Renal cortical epithelial cell (primary cell): ENCODE measurements at regions not wholly inside any gene's neighbourhood (a gene's known extent, or its start where the extent isn't known, plus 50 kb on each side); places are given as distances from the start of the nearest gene placed in this dataset.
"Not testable (repeated sequence)": the region's sequence is repeated elsewhere in the genome, so short reads cannot be mapped to it uniquely, and the experiment has no call there.

Experiments used
- DNase-seq: peaks from one replicate; pipeline ENCODE4 v3.0.0-alpha.2; 2011; ENCODE audit warnings: low read depth

- no peak for DNase-seq
These were observed 354.6 kb downstream of the ZNF326 start for GRCh38 chr1:90349510-90349909.

DNA sequence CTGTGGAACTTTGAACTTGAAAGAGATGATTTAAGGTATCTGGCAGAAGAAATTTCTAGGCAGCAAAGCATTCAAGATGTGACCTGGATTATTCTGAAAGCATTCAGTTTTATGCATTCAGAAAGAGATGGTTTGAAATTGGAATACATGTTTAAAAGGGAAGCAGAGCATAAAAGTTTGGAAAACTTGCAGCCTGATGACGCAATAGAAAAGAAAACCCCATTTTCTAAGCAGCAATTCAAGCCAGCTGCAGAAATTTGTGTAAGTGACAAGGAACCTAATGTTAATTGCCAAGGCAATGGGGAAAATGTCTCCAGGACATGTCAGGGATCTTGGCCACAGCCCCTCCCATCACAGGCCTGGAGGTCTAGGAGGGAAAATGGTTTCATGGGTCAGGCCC, 354.0 kb downstream of the ZNF326 start:
- no peak for DNase-seq

DNA sequence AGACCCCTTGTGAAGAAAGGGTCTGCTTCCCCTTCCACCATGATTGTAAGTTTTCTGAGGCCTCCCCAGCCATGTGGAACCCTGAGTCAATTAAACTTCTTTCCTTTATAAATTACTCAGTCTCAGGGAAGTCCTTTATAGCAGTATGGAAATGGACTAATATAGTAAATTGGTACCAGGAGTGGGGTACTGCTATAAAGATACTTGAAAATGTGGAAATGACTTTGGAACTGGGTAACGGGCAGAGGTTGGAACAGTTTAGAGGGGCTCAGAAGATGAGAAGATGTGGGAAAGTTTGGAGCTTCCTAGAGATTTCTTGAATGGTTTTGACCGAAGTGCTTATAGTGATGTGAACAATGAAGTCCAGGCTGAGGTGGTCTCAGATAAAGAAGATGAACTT, 353.5 kb downstream of the ZNF326 start:
- not testable (repeated sequence) for DNase-seq

DNA sequence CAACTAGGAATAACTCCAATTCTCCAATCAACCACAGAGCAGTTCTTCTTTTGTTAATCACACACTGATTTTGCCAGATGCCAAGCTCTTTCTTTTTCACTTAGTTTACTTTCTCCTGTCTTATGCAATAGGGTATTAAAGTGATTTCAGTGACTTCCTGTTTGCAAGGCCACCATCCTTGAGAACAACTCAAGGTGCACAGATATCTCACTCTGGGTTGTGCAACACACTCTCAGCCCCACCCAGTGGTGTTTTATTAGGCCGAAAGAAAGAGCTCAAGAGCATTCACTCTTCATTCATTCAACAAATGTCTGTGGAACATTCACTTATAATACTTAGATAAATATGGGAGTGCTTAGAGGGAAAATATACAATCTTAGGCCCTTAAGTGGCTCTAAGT, 352.5 kb downstream of the ZNF326 start:
- DNase-seq = peak; percentile 35

DNA sequence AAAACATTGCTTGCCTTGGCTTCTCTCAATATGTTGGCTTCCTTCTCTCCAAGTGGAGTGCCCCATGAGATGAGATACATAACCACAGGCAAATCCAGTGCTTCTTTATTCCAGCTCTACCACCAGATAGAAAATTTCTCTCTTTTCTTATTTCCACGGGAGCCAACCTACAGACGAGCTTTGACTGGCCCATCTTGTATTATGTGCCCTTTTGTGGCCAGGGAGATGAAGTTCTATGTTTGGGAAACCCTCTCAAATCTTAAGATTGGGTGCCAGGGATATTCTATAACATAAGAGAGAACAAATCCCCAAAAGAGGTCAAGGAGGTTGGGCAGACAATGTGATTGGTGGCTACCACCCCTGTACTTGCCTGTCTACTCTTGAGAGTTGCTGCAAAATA, 351.8 kb downstream of the ZNF326 start:
- no peak for DNase-seq

GRCh38 chr1:90346349-90346748, 351.4 kb downstream of the ZNF326 start:
- no peak for DNase-seq

DNA sequence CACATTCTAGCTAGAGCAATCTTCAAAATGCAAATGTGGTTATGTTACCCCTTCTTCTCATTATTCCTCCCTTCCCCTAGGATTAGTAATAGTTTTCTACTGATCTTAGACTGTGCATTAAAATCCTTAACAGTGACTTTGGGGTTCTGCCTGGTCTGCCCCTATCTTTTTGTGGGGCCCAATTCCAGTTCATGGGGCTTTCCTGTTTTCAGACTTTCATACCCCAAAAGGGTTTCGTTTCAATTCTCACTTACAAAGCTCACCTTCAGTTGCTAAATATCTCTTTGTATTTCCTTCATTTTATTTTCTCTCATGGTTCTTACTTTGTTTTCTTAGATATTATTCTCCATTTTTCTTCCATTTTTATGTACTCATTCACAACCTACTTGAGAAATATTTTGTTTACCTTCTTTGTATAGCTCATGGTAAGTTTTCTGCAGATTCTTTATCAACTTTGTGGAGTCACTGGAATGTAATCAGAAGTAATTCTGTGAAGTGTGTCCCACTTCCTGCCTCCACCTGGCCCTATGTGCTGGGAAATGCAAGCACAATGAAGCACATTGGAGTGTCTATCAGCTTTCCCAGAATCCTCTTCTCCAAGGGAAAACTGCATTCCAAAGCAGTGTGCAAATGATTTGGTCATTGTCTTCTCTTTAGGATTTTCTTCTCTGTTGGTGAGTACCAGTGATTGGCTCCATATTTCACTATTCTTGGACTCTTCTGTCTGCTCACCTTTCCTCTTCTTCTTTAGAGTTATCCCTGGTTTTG, 350.2 kb downstream of the ZNF326 start:
- no peak for DNase-seq

DNA sequence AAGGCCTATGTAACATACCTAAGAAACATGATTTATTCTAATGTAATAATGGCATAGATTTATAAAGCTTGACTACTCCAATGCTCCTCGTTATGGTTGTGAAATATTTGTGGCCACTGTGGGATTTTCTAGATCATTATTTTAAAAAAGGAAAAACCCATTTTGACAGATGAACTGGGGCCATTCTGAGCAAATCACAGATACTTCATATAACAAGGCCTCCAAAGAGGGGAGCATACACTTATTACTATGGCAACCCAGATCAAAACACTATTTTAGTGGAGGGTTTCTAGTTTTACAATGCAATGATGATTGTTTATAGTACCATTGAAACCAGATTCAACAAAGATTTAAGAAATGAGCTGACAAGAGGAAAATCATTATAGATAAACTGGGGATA, 346.6 kb downstream of the ZNF326 start:
- DNase-seq = no peak

- DNase-seq = peak; percentile 11
These were observed 345.7 kb downstream of the ZNF326 start for GRCh38 chr1:90340606-90341005.

- DNase-seq = no peak
These were observed 344.9 kb downstream of the ZNF326 start for GRCh38 chr1:90339811-90340210.

DNA sequence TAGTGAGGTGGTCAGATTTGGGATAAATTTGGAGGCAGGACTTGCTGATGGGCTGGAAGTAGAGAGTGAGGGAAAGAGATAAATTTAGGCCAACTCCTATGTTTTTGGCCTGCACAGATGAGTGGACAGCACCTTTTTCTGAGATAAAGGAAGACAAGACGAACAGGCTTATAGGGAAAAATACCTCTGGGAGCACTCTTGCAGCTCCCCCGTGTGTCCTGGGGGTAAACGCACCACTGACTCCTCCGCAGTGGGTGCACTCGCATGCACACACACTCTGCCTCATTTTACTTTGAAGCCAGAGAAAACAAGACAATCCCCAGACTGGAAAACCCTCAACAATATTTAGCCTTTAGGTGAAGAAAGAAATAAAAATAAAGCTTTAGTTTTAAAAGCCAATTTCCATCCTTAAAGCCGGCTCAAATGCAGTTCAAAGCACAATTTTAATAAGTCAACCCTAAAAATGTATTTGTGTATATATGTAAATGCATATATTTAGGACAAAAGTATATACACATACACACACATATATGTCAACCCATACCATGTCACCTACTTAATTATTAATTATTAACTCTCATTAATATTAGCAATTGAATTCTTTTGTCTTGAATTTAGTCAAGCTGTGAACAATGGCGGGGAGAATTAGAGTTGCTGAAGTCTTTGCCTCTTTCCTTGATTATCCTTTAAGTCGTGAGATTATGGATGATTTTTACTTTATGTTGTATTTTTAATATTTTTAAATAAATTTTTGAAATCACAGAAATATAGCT, 341.8 kb downstream of the ZNF326 start:
- DNase-seq = no peak

DNA sequence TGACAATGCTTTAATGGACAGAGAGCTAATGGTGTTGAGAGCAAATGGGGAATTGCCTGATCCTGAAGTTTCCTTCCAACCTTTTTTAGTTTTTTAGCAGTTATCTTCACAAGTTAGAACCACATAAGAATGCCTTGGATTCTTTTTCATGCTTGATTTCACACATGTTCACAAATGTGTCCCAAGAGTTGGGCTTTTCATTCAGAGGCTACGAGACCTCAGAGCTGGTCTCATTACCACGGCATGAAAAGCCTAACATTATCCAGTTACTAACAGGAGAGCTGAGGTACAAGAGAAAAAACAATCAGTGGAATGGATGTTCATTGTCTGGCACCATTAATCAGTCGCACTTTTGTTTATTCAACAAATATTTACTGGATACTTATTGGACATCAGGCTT, 340.6 kb downstream of the ZNF326 start:
- DNase-seq = peak; percentile 73

- DNase-seq = peak; percentile 2
These were observed 339.2 kb downstream of the ZNF326 start for GRCh38 chr1:90334137-90334536.

GRCh38 chr1:90325168-90325567, 330.3 kb downstream of the ZNF326 start:
- no peak for DNase-seq

DNA sequence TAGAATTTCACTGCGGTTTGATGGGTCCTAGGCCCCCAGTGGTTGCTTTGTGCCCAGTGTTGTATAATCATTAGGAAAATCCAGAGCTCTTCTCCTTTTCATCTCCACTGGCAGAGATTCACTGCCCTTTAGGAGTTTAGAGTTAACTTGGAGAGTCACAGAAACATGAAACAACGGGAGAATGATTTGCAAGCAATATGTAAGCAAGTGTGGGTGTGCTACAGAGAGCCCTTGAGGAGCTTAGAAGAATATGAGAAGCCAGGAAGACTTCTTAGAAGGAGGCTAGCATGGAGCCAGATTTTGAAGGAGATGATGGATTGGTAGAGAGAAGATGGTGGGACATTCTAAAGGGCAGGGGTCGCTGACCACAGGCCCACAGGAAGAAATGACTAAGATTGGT, 327.3 kb downstream of the ZNF326 start:
- DNase-seq = no peak

DNA sequence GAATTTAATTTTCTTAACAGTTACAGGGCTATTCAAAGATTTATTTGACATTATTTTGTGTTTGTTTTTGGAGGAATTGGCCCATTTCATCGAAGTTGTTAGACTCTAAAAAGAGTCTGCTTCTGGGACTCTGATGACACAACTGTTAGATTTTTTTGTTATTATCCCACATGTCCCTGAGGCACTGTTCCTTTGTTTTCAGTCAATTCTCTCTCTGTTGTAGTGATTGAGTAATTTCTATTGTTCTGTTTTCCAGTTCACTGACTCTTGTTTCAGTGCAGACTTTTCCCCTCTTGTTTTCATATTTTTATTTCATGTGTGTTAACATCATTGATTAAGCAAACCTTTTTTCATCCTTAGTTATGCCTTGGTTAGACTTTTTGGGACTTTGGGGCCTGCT, 325.0 kb downstream of the ZNF326 start:
- peak; percentile 29 for DNase-seq

DNA sequence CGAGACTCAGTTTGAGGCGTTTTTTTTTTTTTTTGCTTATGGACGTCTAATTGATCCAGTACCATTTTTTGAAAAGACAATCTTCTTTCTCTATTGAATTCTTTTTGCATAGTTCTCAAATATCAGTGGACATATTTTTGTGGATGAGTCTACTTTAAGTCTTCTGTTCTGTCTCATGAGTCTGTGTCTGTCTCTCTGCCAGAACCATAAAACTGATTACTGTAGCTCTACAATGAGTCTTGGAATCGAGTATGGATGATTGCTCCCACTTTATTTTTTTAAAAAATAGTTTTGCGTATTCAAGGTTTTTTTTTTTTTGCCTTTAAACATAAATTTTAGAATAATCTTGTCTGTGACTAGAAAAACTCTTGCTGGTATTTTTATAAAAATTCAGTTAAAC, 323.5 kb downstream of the ZNF326 start:
- DNase-seq = no peak

DNA sequence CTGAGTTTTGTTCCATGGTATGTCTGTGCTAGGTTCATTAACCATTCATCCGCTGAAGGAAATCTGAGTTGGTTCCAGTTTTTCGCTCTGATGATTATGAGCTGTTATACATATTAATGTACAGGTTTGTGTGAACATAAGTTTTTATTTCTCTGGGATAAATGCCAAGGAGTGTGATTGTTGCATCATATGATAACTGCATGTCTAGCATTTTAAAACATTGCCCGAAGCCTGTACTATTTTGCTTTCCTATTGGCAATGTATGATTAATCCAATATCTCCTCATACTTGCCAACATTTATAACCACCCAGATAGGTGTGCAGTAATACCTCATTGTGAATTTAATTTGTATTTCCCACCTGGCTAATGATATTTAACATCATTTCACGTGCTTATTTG, 322.7 kb downstream of the ZNF326 start:
- DNase-seq = no peak

DNA sequence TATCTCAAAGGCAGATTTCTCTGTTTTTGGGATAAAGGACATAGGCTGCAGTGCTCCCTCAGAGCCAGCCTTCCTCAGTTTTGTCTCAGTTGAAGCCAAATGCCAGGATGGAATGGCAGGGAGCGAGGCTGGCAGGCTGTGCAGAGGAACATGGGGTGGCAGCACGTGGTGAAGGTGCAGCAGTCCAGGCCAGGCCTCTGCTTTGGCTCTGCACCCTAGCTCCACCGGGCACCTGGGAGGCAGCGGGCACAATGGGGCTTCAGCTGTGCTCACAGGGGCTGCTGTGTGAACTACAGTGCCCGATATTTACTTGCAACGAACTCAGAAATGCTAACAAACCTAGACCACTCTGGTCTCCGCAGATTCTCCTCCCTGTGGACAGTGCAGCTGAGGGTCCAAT, 319.6 kb downstream of the ZNF326 start:
- DNase-seq = no peak

- DNase-seq = no peak
These were observed 318.9 kb downstream of the ZNF326 start for GRCh38 chr1:90313778-90314177.

GRCh38 chr1:90309806-90310205, 314.9 kb downstream of the ZNF326 start:
- DNase-seq = no peak

GRCh38 chr1:90308421-90308820, 313.5 kb downstream of the ZNF326 start:
- DNase-seq = no peak

GRCh38 chr1:90305577-90305976, 310.7 kb downstream of the ZNF326 start:
- no peak for DNase-seq
